ENCODE measurements at regions not wholly inside any gene's neighbourhood (a gene's known extent, or its start where the extent isn't known, plus 50 kb on each side); places are given as distances from the start of the nearest gene placed in this dataset.

GRCh38 chr14:82562881-82563280, 1029.2 kb upstream of the SEL1L start:
- TF ChIP-seq POLR2AphosphoS5 (IDR thresholded peaks at IDR 0.05; ENCODE audit: low read depth, low read length) (no peak), SIN3A (IDR thresholded peaks at IDR 0.05; ENCODE audit: borderline replicate concordance, insufficient read depth, low read length) (no peak)
